Stimulated activated CD4-positive, alpha-beta T cell treated with anti-CD3 and anti-CD28 coated beads, Interleukin-4, amount 100 ng/mL, for 4 hours (primary cell): ENCODE measurements at regions not wholly inside any gene's neighbourhood (a gene's known extent, or its start where the extent isn't known, plus 50 kb on each side); places are given as distances from the start of the nearest gene placed in this dataset.

Experiments used
- DNase-seq, 2 experiments: peaks; one replicate each; pipeline ENCODE4 v3.0.0-alpha.2; 2020

DNA sequence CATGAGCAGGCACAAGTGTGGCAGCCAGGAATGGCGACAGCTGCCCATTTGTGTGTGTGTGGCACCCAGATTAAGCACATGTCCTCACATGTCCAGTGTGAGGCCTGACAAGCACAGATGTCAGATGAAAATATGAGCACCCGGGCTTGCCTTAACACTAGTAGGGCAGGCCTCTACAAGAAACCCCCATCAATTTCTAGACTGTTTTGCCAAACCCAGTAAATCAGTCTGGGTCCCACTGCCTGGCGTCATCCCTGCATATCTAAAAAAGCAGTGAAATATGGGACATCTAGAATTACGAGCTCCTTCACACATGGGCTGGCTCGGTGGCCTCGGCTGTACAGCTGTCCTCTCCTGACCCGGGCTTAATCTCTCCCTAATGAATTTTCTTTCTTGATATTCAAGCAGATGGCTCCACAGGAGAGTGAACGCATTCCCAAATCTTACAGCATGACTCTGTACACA lies 432.7 kb downstream of the FOXO1 start:
- no peak for DNase-seq

DNA sequence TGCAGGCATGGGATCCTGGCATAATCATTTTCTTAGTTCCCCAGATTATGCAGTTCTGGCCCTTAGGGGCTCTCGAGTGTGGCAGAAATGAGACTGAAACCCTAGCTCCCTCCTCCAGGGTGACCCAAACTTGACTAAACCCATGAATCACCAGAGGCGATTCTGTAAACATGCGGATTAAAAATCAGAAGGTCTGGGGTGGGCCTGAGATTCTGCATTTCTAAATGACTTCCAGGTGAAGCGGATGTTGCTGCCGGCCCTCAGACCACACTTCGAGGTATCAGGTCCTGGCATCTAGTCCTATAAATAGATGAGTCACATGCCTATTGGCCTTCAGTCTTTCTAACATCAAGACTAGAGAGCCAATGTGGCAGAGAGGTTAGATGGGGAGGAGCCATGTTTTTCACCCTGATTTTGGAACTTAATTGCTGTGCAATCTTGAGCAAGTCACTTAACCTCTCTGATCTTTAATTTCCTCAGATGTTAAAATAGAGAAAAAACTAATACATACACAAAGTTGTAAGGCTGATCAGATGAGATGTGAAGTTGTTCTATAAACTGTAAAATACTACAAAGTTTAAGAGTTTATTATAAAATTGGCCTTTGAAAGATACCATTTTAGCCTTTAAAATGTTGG lies 431.2 kb downstream of the FOXO1 start:
- no peak for DNase-seq

DNA sequence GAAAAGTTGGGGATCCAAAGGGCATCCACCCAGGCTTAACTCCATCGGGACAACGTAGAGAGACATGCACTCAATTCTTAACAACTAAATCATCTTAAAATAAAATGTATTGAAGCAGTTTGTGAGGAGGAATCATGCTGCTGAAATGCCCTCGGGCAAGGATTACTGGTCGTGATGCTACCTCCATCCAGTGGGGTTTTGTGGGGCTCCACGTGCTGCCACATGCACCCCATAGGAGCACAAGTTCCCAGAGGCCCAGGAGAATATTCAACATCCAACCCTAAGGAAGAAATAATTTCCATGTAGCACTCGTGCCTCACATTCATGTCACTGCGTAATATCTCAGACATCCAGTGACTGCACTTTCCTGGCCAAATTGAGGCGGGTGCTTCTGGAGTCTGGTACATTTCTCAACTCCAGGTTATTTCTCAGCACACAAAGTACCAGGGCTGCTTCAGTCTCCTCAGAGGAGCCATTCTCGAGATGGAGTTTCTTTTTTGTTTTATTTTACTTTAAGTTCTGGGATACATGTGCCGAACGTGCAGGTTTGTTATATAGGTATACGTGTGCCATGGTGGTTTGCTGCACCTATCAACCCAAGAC lies 429.8 kb downstream of the FOXO1 start:
- DNase-seq = no peak

DNA sequence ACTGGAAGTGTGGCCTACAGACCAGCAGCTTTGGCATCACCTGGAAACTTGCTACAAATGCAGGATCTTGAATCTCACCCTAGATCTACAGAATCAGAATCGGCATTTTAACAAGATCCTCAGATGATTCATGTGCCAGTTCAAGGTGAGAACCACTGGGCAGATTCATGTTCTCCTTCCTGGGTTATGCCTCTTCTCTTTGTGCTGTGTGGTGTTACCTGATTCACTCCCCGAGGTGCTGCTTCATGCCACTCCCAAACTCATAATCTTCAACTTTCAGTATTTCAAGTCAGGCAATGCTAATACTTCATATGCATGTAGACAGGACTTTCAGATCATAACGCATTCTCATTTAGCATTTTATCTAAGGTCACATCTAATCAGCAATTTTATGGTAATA lies 427.7 kb downstream of the FOXO1 start:
- no peak for DNase-seq

DNA sequence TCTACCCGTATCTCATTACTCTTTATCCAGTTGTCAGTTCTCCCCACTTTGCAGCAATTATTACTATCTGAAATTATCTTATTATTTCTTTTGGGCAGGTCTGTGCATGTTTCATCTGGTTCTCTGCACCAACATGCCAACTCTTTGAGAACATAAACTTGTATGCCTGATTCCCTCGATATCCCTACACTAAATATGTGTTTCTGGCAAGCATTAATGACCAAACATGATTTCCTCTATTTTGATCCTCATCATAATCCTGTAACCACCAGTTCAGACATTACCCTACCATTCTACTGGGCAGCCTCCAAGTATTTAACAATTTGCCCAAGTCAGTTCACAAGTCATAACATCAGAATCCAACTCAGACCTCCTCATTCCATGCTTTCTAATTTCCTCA lies 426.1 kb downstream of the FOXO1 start:
- no peak for DNase-seq

DNA sequence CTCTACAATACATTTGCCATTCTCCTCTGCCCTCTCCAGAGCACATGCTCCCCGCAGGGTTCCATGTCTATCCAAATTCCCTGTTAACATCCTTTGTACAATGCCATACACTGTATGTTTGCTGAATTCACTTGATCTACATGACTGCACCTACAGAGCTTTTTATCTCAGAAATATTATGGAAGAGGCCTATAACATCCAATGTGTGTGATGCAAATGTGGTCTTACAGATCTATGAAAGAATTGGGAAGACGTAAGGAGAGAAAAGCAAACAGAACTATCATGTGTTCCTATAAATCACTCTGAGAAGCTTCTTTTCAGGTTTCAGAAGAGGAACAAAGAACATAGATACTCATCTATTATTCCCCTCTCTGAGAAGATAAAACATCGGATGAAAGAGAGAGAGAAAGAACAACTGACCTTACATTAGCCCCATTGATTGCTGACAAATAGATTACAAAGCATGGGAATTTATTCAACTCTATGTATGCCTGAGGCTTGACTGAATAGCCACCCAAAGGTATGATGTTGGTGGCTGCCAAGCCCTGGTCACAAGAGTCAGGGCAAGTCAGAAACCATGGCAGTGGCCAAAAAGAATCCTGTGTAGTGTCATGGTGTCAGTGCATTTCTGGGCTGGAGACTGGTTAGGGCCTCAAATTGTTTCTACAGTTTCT lies 425.2 kb downstream of the FOXO1 start:
- no peak for DNase-seq

DNA sequence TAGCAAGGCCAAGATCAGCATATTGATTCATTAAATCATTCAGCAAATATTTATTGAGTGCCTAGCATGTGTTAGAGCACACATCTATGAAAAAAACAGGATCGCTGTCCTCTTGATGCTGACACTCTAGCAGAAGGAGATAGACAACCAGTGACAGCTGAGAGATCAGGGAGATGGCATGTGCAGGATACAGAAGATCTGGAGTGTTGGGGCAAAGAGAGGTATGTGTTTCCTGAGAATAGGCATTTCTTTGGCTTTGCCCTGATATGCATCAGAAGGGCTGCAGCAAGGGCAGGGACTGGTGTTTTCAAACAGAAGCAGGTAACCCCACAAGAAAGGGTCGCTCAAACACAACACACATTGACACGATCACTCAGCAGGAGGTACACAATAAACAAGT lies 423.4 kb downstream of the FOXO1 start:
- DNase-seq = no peak

DNA sequence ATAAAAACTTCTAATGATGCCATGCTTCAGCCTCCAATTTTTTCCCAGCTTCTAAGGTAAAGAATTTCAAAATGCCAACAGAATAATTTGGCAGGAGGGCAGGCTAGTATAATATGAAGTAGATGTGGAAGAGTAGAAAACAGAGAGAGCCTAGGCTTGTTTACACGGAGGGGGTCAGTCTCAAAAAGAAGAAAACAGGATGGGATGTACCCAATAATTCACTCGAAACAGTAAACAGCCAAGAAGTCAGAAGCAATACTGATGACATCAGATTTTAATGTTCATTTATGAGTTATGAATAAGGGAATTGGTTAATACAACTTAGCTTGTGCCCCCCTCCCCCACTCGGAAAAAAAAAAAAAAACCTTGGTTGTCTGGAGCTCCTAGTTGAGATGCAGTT lies 422.5 kb downstream of the FOXO1 start:
- no peak for DNase-seq

DNA sequence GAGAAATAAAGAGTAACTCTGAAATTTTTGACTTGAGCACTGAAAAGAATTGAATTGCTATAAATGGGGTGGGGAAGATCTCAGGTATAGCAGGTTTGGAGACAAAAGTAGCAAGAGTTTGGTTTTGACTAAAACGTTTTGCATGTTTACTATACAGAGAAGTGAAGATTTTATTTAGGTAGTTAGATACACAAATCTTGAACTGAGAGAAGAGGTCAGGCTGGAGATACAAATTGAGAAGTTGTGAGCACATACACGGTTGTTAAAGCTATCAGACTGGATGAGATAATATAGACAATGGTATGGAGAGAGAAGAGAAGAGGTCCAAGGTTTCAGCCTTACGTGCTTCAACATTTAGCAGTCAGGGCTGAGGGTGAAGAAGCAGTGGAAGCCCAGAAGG lies 420.9 kb downstream of the FOXO1 start:
- no peak for DNase-seq

DNA sequence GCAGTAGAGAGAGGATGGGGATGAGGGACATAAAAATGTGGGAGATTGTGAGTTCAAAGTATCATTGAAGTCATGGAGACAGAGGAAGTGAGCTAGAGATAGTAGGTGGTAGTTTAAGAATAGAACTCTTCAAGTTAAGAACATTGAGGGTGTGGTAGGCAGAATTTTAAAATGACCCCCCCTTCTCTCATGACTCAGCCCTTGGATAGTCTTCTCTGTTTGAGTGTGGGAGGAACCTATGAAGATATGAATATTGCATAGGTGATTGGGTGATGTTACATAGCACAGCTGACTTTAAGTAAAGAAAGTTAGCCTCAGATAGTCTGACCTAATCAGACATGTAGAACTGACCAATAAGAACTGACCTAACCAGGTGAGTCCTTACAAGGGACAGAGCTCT lies 418.6 kb downstream of the FOXO1 start:
- peak in 1 of 2 experiments; percentile 19 for DNase-seq

DNA sequence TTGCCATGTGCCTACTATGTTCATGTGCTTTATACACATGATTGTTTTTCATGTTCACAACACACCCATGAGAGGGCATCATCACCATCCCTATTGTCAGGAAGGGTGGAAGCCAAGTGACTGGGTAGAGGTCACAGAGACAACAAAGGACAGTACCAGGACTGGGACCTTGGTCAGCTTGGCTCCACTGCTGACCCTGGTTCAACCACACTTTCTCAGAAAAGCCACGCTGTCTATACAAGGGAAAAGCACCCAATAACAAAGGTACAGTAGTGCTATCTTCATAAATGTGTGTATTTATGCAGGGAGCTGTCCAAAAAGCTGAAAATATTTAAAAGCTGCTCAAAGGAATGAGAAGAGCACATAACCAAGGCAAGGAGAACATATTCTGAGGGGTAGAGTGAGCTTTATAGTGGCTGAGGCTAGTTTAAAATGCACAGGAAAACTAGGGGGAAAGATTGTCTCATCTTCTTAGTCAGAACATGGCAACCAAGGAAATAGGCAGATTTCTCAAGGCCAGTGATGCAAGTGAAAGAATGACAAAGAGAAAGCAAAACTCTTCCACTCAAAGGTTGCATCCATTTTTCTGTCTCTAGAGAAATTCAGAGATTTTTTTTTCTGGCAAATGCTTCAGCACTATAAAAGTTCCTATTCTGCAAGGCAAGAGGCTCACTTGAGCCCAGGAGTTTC lies 415.0 kb downstream of the FOXO1 start:
- no peak for DNase-seq

DNA sequence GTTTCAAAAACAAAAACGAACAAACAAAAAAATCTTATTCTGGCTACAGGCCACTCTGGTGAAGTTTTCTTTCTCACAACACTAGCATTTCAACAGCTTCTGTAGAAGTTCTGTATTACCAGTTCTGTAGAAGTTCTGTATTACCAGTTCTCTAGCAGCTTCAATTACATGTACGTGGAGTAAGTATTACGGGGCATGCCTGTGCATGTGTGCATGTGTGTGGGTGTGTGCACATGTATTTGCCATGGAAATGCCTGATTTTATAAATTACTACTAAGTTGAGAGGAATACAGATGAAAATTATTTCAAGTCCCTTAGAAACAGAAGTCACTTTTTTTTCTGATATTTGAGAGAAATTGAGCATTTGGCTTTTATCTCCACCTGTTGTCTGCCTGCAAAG lies 414.2 kb downstream of the FOXO1 start:
- DNase-seq = no peak

DNA sequence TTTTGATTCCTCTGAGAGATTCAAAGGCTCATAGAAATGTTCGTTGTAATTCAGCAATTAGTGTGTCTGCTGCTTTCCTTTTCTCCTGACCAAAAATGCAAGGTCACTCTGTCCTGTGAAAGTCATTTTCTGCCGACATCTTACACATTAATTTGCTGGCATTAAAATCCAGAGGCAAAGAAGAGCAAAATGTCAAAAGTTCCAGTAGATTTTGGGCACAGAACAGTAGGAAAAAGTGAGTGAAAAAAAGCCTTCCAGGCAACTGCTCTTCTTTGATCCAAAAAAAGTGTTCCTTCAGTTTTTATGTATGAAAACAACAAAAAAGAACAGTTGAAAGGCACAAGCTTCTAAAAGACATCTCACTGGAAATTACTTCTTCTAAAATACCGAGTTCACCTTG lies 413.8 kb downstream of the FOXO1 start:
- DNase-seq = no peak

DNA sequence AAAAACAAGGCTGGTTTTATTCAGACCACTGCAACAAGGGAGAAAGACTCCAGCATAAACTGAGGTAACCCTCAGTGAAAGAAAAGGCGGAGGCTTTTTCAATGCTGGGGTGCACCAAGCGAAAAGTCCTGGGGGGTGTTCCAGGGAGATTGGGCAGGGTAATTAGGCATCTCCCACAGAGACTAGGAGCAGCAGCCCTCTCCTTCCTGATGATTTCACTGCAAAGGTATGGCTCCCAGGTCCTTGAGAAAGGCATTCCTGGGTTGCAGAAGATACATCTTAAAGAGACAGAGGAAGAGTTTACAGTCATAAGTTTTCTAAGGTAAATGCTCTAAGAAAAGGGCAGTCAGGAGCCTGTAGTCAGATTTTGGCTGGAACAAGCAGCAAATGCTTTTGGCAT lies 412.0 kb downstream of the FOXO1 start:
- DNase-seq = no peak

DNA sequence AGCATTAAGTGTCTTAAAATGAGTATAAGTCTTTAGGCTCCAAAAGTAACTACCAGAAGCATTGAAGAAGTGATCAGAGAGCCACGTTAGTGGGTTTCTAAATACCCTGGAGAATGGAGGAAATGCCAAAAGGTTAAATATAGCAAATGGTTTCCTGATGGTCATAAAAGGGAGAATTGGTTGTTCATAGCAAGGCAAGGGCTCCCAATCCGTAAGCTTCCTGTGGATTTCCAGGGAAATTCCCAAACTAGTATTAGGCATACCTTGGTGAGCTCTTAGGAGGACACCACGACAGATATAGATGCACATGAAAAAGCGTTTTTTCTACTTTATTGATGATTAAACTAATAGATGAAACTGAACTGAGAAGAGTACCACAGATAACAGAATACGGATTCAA lies 410.9 kb downstream of the FOXO1 start:
- no peak for DNase-seq

DNA sequence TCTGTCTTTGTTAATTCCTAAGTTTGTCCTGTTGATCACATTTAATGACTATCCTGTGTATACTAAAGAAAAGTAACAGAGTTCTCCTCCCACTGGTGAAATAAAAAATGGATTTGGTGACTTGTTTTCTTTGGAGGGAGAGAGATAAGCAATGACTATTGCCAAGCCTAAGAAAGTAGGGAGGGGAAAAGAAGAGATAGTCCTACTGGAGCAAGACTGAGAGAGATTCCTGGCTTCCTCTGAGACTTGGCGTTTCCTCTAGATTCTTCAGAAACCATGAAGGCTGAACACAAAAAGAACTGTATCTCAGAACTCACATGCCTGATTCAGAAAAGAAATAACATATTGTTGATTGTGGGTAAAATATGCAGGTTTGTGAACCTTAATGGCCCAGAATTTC lies 406.5 kb downstream of the FOXO1 start:
- DNase-seq = no peak

DNA sequence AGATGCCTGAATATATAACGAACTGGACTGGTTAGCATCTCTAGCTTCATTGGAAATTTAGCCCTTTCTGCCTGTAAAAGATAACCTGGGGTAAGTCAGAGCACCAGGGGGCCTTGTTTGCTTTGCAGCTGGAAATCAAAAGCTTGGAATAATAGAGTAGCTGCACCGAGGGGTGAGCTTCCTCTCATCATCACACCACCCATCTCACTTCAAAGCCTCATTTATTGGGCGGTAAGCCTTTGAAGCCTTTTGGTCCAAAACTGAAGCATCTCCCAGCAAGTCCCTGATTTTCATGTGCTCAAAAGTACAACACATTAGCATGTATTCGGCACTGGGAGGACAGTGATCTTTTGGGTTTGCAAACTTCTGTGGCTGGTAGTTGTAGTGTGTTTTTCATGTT lies 405.1 kb downstream of the FOXO1 start:
- DNase-seq = no peak

DNA sequence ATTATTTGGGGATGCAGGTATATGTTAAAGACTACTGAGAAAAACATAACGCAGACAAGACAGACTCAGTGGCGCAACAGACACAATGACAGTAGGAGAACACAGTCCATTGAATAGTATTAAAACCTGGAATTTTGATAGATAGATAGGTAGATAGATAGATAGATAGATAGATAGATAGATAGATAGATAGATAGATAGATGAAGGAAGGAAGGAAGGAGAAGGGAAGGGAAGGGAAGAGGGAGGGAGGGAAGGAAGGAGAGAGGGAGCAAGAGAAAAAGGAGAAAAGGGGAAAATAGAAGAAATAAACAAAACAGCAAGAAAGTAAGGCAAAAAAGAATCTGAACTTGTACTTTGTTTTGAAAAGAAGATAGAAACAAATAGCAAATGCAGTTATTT lies 404.5 kb downstream of the FOXO1 start:
- DNase-seq = no peak

DNA sequence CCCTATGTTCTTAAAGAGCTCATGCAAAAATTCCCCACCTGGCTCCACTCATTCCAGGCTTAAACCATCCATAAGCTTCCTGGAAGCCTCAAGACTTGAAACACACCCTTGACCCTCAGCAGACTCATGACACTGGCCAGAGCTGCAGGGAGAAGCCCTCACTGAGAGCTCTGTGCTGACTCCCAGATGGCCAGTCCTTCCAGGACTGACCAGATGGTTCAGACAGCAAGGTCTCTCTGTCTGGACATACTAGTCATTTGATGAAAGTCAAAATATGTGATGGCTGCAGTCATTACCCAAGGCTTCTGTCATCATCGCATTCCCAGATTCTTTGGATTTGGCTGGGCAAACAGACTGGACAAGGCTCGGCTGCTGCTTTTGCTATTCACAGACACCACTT lies 397.4 kb downstream of the FOXO1 start:
- no peak for DNase-seq

DNA sequence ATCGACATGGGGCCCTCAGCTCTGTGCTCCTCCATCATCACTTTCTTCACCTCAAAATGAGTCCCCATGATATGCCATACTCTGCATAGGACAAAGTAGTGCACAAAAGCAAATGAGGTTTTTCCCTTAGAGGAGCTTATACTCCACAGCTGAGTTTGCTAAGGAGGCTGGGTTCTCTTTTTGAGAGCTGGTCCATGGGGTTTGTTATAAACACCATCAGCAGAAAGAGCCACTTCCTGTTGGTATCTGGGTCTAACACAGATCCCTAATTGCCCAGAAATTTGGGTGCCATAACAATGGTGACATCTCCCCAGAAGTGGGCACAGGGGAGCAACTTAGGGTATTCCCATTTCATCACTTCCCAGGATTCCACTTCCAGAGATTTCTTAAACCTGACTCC lies 395.7 kb downstream of the FOXO1 start:
- no peak for DNase-seq

DNA sequence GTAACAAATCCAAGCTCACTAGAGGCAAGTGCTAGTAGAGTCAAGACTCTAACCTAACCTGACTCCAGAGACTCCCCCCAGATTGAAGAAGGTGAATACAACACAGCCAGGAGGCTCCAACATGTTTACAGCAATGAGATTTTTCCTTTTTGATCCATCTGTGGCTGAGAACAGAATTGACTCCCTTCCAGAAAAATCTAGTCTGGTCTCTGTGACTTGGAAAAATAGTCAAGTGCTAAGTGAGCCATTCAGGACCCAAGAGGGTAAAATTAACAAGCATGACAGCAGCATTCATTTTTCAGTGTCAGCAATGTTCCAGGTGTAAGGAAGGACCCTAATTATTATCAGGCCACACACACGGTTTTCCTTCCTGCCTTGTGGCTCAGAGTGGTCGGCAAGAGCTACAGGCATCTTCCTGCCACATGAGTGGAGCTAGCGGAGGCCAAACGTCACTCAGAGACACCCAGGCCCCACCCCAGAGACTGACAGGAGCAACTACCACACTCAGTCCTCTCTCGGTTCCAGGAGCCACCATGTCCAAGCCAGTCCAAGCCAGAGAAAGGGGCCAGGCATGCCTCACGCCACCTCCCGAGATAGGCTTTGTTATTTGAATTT lies 395.1 kb downstream of the FOXO1 start:
- DNase-seq = no peak

DNA sequence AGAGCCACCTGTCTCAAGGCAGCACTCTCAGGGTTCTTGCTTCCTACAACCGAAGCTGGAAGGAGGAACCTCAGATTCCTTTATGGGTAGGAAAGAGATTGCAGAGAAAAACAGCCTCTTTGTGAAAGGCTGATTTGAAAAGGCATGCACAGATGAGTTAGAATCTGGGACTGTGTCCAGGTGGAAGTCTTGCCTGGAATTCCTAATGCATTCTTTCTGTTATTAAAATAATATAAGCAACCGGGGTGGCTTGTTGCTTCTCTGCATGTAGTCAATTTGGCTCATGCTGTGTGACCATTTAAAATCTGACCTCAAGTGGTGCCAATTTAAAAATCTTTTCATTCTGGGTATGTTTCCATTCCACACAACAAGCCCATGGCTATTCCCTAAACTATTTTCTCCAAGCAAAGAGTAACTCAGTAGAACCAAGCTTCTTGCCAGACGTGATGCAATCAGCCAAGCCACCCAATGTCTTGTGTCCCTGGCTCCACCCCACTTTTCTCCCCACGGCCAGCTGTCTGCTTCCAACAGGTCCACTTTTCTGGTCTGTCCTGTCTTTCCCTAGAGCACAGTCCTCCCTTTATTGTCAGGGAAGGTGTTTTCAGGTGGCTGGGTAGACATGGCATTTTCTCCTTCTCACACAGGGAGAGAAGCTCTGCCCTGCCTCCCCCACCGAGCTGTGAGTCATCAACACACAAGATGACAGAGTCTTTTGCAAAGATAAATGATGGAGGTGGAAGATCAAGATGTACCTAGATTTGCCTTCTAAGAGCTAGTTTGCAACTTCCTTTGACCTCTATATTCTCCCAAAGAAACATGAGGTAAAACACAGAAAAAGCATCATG lies 394.3 kb downstream of the FOXO1 start:
- peak; percentile 47 to 72 for DNase-seq

DNA sequence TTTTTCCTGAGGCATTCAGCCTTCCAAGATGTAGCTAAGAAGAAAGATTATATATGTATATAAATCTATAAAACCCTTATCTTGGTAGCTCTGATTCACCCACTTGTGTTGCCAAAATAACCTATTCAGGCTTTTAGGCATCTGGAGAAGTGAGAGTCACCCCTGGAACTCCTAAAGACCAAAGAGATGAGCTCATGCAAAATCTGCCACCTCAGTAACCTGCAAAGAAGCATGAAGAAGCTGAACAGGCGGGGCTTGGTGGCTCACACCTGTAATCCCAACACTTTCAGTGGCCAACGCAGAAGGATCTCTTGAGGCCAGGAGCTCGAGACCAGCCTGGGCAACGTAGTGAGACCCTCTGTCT lies 393.7 kb downstream of the FOXO1 start:
- DNase-seq = no peak
